ENCODE measurements at regions not wholly inside any gene's neighbourhood (a gene's known extent, or its start where the extent isn't known, plus 50 kb on each side); places are given as distances from the start of the nearest gene placed in this dataset.

GRCh38 chr10:55033061-55033460 lies 232.0 kb upstream of the PCDH15 start:
- TF ChIP-seq CTCF (IDR thresholded peaks at IDR 0.05) = no peak
- no peak for TF ChIP-seq POLR2A (IDR thresholded peaks at IDR 0.05)

All from prostate gland (tissue), 2 donors.